ENCODE measurements at regions not wholly inside any gene's neighbourhood (a gene's known extent, or its start where the extent isn't known, plus 50 kb on each side); places are given as distances from the start of the nearest gene placed in this dataset.
"Not testable (repeated sequence)": the region's sequence is repeated elsewhere in the genome, so short reads cannot be mapped to it uniquely, and the experiment has no call there.

GRCh38 chr17:55903028-55903690, 152.3 kb downstream of the PCTP start:
- CTCF ChIA-PET: no interaction called here

GRCh38 chr17:55909776-55910175, 158.9 kb downstream of the PCTP start:
- ChIA-PET POLR2A (no interaction called here), CTCF (no interaction called here)

More at GRCh38 chr17:55903028-55903690, 152.3 kb downstream of the PCTP start:
- POLR2A ChIA-PET: no interaction called here

GRCh38 chr17:55911186-55911585, 160.3 kb downstream of the PCTP start:
- CTCF ChIA-PET: no interaction called here
- POLR2A ChIA-PET: no interaction called here

- CTCF ChIA-PET: no interaction called here
Measured at GRCh38 chr17:55925440-55925839, 174.6 kb downstream of the PCTP start.

GRCh38 chr17:55926276-55926990, 175.6 kb downstream of the PCTP start:
- ChIA-PET POLR2A (no interaction called here), CTCF (no interaction called here)

More at GRCh38 chr17:55925440-55925839, 174.6 kb downstream of the PCTP start:
- POLR2A ChIA-PET: no interaction called here

GRCh38 chr17:55930291-55930809, 179.5 kb downstream of the PCTP start:
- POLR2A ChIA-PET: no interaction called here
- CTCF ChIA-PET: no interaction called here

GRCh38 chr17:55931446-55931845, 180.6 kb downstream of the PCTP start:
- ChIA-PET CTCF (no interaction called here), POLR2A (no interaction called here)

GRCh38 chr17:55932973-55933372, 182.1 kb downstream of the PCTP start:
- ChIA-PET POLR2A (no interaction called here), CTCF (no interaction called here)

- CTCF ChIA-PET, POLR2A ChIA-PET: not testable (repeated sequence)
Measured at GRCh38 chr17:55939181-55939810, 188.4 kb downstream of the PCTP start.

GRCh38 chr17:55959756-55960155, 193.5 kb upstream of the ANKFN1 start:
- POLR2A ChIA-PET: no interaction called here
- CTCF ChIA-PET: no interaction called here

GRCh38 chr17:55961386-55961785, 191.9 kb upstream of the ANKFN1 start:
- ChIA-PET POLR2A (no interaction called here), CTCF (no interaction called here)

- ChIA-PET POLR2A (no interaction called here), CTCF (no interaction called here)
Measured at GRCh38 chr17:55962951-55963401, 190.3 kb upstream of the ANKFN1 start.

GRCh38 chr17:55964191-55964590, 189.1 kb upstream of the ANKFN1 start:
- CTCF ChIA-PET: no interaction called here
- POLR2A ChIA-PET: no interaction called here

GRCh38 chr17:55965051-55965450, 188.2 kb upstream of the ANKFN1 start:
- POLR2A ChIA-PET: no interaction called here
- CTCF ChIA-PET: no interaction called here

- POLR2A ChIA-PET: no interaction called here
Measured at GRCh38 chr17:55969562-55970324, 183.5 kb upstream of the ANKFN1 start.

GRCh38 chr17:55978578-55978977, 174.7 kb upstream of the ANKFN1 start:
- ChIA-PET POLR2A (no interaction called here), CTCF (no interaction called here)

More at GRCh38 chr17:55969562-55970324, 183.5 kb upstream of the ANKFN1 start:
- CTCF ChIA-PET: no interaction called here

- ChIA-PET CTCF (no interaction called here), POLR2A (no interaction called here)
Measured at GRCh38 chr17:55983096-55983495, 170.2 kb upstream of the ANKFN1 start.

- CTCF ChIA-PET: no interaction called here
Measured at GRCh38 chr17:55986817-55987216, 166.5 kb upstream of the ANKFN1 start.

GRCh38 chr17:55988861-55989260, 164.4 kb upstream of the ANKFN1 start:
- ChIA-PET CTCF (no interaction called here), POLR2A (no interaction called here)

More at GRCh38 chr17:55986817-55987216, 166.5 kb upstream of the ANKFN1 start:
- POLR2A ChIA-PET: no interaction called here

GRCh38 chr17:55990332-55991006, 162.8 kb upstream of the ANKFN1 start:
- CTCF ChIA-PET: no interaction called here
- POLR2A ChIA-PET: no interaction called here
